ENCODE measurements at regions not wholly inside any gene's neighbourhood (a gene's known extent, or its start where the extent isn't known, plus 50 kb on each side); places are given as distances from the start of the nearest gene placed in this dataset.
A peak's percentile ranks its signal among the peaks of the same experiment; 100 is the strongest.

DNA sequence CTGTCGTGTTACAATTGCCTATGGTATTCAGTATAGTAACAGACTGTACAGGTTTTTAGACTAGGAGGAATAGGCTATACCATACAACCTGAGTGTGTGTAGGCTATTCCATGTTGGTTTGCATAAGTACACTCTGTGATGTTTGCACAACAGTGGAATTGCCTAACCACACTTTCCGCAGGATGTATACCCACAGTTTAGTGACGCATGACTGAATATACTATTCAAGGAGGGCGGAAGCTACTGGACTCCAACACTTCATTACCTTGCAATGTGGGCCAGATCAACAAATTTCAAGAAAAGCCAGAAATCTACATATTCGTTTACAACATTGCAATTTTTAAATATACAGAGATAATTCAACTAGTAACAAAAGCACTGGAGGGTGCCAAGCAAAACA, 317.2 kb downstream of the PDGFC start:
- peak; percentile 58 for DNase-seq (ENCODE audit: low read depth)

DNA sequence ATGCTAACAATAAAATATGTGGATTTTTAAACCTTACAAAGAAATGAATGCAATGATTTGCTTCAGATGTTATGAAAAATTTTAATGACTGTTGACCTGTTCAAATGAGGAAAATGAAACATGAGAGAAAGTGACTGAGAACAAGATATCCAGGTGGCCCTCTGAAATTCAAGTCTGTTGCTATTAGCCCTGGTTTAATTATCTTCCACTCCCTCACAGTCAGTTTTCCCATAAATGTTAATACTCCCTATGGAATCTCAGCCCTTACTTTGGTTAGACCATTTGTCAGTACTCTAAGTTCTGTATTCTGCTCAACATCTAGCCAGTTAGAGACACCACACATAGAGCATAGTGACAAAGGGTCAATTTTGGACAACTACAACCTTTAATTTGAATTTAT, 327.8 kb downstream of the PDGFC start:
- DNase-seq (ENCODE audit: low read depth), result no peak

DNA sequence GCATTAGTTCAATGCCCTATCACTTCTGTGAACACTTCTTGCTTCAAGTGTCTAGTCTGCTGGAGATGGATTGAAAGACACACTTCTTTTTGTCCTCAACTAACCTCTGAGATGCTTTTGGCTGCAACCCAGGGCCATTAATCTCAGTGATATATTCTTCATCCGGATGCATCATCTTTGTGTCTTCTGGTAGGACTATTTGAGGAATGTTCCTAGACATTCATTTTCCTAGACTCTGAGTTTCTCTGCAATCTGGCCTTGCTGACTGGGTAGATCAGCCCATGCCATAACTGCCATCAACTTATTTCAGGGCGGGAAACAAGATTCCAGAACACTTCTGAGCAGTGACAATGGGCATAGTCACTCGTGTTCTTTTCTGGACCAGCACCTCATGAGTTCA, 329.4 kb downstream of the PDGFC start:
- no peak for DNase-seq (ENCODE audit: low read depth)

DNA sequence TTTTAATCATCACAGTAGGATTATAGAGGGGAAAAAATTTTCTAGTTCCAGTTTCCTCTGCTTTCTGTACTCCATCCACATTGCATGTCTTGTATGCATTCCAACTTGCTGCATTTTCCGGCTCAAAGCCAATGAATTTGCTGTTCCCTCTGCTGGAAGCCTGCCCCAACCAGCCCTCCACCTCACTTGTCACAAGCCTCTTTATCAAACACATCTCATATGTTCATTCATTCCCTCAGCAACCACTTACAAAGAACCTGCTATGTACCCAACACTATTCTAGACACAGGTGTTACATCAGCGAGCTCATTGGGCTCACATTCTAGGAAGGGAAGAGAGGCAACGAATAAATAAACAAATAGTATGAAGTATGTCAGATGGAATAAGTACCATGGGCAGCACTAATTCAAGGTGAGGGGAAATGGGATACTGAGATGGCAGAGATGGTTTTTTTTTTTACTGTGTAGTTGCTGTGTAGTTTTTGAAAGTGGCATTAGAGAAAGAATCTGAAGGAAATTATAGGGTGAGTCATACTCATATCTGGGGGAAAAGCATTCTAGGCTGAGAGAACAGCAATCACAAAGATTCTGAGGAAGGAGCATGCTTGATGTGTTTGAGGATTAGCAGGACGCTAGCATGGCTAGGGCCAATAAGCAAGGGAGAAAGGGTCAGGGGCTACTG, 332.5 kb downstream of the PDGFC start:
- peak; percentile 17 for DNase-seq (ENCODE audit: low read depth)

DNA sequence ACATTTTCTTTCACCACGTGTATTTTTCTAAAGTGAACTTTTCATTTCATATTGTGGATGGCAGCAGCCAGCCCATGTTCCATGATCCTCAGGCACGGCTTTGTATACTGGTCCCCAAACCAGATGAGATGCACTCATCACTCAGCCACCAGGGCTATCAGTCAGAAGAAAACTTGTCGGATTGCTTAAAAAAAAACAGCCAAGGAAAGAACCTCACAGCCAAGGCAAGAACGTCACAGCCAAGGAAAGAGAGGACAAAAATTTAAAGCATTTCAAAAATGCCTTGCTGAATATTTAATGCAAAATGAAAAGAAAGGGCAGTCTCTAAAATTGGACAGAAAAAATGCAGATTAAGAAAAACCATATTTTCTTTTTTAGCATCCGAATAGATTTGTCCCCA, 333.3 kb downstream of the PDGFC start:
- DNase-seq (ENCODE audit: low read depth), result no peak

DNA sequence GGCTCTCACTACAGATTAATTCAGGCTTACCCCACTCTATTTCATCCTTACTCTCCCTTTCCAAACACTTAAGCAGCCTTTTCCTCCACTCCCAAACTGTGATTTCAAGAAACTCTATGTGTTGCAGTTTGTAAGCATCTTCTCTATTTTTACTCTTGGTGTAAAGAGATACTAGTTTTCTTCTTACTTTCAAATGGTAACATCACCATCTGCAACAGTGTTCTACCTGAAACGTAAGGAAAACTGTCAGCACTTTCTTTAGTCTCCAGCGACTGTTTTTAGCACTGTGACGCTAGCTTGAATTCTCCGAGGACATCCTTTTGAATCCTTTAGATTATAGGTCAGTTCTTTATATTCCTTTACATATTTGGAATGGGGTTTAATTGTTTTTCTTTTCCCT, 335.2 kb downstream of the PDGFC start:
- DNase-seq (ENCODE audit: low read depth), result no peak

DNA sequence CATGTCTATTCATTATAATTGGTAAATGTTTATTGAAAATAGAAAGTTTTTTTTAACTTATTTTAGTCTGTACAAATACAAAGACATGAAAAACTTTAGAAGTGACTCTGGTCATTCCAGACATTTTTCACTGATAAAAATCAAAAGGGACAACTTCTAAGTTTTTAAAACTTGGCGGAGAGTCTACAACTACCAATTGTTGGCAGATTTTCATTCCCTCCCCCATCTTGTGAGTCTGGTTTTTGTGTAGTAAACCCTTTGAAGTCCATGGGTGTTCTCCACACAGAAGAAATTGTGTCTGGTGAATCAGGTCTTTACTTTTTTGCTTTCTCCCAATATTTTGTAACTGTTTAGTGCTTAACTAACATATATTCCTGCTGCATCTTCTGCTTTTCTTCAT, 336.5 kb downstream of the PDGFC start:
- no peak for DNase-seq (ENCODE audit: low read depth)

DNA sequence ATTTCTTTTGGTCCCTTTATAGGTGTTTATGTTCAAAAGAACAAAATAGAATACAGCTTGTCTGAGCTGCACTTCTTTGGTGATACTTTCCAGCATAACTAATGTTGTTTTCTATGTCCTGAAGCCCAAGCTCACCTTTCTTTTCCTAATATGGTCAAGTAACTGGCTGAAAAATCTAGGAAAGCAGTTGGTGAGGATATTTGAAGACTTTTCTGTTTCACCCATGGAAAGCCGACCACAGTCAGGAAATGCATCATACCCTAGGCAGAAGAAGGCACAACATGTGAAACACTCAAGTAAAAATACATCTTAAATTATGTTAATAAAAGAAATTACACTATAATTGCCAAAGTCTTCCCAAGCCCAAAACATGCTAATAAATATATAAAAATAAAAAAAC, 337.0 kb downstream of the PDGFC start:
- no peak for DNase-seq (ENCODE audit: low read depth)

DNA sequence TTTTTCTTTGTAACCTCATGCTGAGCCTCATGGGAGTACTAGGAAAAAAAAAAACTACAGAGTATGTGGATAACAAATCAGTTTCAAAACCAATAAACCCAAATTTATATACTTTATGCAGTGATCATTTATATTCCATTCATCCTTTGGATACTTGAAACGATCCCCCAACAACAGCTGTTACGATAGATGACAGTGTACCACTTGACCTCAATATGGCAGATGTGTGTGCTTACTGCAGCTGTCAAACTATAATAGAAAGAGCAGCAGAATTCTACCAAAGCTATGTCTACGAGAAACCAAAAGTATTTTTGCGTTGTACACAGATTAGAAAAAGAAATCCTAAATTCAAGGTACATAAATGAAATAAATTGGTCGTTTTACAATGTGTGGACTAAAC, 337.8 kb downstream of the PDGFC start:
- DNase-seq (ENCODE audit: low read depth), result no peak

DNA sequence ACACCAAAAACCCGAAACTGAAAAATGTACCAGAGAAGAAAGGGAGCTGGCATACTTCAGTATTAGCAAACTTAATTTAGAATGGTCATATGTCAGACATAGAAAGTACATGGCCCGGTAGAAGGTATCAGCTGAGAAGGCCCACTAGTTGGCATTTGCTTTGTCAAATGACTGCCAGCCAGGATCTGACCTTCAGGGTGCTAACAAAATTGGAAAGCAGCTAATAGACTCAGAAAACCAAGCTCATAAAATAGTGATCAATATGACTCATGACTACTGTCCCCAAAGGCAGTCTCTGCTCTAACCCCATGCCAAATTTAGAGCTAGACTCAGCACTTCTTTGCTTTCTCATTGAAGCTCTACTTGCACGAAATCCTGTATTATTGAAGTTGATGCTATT, 342.7 kb downstream of the PDGFC start:
- DNase-seq (ENCODE audit: low read depth), result no peak

DNA sequence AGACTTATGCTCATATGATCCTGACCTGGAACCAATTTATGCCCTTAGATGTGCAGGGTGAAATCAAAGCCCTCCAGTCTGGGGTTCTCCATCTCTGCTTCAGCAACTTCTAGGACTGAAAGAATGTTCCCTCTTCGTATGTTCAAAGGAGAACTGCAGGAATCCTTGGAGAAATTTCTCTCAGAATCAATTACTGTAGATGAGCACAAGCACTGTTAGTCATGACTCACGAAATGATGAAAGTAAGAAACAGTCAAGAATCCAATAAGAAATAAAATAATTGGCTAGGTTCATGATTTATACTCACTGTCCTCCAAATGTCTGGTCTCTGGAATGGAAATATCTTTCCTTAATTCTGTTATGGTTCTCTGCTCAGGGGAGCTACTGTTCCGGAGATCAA, 348.2 kb downstream of the PDGFC start:
- no peak for DNase-seq (ENCODE audit: low read depth)

DNA sequence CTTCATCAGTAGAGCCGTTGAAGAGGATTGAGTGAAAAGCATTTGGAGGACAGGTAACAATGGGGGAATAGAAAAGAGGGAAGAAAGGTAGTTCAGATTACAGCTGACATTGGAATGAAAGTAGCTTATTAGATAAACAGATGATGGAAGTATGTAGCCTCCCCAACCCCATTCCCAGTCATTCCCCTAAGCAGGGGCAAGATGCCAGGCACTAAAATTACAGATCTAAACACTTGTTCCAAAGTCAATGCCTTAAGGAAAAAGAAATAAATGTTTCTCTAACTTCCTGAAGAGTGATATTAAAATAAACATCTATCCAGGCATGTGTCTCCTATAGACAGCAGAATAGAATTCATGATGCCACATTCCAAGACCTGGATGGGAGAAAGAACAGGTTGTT, 350.8 kb downstream of the PDGFC start:
- no peak for DNase-seq (ENCODE audit: low read depth)

DNA sequence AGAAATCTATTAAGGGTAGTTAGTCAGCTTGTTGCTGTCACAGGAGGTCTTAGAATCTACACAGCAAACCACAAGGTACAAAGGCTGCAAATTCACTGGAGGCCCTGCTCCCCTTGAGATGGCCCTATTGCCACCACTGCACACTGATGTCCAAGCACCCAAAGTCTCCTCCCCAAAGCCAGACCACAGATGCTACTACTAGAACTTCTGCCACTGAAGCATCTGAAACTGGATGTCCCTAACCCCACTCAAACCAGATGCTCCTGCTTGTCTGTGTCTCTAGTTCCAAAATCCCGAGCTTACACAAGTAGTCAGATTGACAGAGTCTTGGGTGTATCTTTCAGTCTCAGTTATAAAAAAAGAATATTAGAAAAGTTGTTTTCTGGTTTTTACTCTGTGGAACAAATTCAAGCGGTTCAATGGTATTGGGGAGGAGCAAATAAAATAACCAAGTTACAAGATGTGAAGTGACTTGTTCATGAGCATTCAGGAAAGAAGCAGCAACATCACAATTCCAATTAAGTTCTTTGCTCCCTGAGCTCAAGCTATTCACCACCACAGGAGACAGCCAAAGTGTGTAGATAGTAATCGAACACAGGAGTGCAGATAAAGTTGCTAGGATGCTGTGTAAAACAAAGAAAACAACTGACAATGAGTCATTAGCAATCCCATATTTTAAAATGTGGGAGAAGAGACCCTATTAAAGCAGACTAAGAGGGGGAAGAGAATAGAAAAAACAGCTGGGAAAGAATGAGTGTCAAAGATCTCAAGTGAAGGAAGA, 352.3 kb downstream of the PDGFC start:
- DNase-seq (ENCODE audit: low read depth), result no peak

DNA sequence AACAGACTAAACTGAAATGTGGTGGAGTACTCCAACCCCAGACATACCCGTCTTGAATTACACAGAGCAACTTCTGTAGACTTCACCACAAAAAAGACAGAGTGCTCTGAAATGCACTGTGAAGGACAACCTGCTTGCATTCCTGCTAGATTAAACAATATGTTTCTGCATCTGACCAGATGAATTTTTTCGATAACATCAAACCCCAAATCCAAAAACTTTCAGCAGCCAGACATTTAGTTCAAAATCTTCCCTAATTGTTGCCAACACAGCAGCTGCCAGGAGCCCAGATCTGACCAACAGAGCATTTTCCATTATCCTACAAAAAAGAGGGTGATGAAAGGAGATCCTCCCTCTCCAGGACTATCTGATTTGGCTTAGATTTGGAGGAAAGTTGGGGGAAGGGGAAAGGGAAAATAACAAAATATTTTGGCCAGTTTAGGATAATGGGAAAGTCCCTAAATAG, 356.5 kb downstream of the PDGFC start:
- peak; percentile 71 for DNase-seq (ENCODE audit: low read depth)

DNA sequence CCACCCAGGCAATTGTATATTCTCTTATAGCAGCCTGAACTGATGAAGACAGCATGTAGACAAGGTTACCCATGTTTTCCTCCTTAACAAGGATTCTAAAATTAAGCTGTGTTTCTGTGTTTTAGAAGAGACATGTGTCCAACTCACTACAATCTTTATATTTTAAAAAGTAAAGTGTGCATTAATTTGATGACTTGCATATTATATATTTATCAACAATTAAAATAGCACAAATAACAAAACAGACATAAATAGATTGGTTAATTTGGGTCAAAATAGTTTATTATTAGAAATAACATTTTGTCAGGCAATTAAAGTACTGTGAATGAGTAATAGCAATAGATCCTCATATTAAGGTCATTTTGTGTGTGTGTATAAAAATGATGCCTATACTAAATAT, 357.1 kb downstream of the PDGFC start:
- no peak for DNase-seq (ENCODE audit: low read depth)

DNA sequence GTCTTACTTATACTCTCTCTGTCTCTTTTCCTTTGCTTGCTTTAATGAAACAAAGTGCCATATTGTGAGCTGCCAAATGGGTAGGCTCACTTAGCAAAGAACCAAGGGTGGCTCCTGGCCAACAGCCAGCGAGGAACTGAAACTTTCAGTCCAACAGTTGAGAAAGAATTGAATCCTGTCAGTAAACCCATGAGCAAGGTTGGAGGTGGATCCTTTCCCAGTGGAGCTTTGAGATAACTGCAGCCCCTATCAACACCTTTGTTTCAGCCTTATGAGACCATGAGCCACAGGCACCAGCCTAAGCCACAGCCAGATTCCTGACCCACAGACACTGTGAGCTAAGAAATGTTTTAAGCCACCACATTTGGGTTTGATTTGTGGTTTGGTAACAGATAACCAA, 362.2 kb downstream of the PDGFC start:
- no peak for DNase-seq (ENCODE audit: low read depth)

DNA sequence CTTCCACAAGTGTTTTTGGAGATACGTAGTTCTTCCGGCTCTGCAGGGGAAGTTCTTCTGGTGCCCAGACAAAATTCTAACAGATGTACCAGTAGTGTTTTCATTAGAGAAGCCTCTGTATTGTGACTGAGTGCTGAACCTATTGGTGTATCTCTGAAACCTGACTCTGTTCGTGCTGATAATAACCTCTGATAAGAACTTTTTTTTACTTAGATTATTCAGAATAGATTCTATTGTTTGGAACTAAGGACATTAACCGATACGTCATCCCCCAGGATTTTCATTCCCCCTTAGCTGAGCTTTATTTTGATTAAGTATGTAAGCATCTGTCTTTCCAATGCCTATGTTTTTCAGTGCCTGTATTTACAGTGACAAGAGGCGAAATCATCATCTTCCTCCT, 362.9 kb downstream of the PDGFC start:
- DNase-seq (ENCODE audit: low read depth), result no peak

DNA sequence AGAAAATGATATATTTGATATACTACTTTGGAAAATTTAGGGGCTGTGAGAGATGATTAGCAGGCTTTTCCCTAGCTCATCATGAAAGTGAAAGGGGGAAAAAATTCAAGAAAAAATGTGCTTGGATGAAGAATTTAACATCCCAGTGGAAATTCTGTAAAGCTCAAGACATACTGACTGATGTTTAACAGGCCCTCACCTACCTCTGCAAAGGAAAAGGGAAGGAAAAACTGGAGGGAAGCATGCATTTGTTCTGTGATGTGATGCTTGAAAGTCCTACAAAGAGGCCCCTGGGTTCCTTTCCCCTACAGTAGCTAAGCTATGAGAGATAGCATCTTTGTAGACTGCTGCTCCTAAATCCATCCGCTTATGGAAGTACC, 364.1 kb downstream of the PDGFC start:
- DNase-seq (ENCODE audit: low read depth), result no peak

DNA sequence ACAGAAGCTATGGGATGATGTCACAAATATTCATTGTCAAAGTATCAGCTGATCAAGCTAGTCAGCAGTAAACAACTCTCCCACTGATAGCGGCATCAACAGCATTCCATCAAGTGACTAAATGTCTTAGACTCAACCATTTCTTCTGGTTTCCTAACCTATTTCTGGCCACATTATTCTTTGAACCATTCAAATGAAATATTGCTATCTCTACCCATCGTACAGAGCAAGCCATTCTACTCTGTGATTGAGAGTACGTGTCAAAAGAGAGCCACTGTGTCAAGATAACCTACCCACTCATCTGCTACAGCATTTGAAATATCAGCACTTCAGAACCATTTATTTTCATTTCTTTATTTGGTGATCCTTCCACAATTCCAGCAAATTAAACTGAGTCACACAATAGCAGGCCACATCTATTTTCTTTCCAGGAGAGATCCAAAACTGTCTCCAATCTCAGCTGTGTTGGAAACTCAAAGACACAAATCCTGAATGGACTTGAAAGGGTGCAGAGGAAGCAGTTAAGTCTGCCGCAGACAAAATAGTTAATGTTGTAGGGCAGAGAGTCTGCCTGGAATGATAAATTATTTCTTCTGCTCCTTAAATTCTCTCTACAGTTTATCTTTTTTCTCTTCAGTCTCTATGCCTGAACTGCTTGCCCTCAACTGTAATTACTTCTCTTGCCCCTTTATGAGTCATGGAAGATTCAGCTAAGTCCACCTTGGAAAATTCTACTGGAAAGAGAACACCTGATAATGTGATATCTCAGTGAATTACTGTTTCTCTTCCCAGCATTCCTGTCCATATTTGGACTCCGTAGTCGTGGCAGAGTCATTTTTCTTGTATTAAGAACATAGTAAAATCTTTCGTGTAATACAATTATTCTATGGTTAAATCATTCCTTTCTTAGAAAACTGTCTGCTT, 364.8 kb downstream of the PDGFC start:
- no peak for DNase-seq (ENCODE audit: low read depth)

DNA sequence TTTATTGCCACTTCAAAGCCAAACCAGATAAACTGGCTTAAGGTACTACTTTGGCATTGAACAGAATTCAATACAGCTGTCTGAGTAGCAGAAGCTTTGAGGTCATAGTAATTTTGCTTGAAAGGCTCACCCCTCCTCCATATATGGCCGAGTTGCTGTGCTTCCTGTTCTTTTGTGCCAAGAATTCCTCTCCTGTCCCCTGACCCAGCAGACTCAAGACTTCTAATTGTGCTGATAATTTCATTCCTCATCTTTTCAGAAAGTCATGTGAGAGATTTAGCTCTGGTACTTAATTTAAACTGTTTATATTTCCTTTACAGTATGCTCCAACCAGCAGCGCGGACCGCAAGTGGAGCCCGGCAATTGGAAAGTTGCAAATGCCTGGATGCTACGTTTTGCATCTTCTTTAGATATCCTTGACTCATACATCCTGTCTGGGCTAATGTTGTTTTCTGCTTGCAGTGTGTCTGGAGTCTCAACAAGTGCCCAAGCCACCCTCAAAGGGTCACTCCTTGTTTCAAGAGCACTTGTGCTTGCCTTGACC, 373.4 kb downstream of the PDGFC start:
- DNase-seq (ENCODE audit: low read depth), result peak; percentile 25

DNA sequence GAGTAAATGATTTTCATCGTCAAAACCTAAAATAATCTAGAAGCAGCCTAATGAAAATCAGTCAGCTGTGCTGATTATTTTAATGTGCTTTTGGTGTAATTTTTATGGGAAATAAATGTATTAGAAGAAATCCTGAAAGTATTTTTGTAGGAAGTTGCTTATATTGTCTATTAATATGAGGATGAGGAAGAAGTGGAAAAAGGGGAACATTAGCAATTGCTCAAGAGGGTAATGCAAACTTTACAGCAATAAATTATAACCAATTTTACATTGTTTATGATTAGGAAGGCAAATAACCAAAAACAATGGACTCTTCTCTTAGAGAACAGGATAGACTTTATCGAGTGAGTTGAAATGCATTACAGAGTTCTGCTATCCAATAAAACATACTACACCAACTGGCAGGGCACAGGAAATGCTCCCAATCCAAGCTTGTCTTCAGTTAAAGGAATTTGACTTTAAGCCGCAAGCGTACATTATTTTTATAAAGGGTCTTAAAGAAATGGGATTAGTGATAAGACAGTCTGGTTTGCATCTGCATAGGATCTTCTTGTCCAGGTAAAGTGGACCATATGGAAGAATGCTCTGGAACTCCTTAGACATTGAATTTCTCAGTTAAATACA, 374.8 kb downstream of the PDGFC start:
- DNase-seq (ENCODE audit: low read depth), result no peak

DNA sequence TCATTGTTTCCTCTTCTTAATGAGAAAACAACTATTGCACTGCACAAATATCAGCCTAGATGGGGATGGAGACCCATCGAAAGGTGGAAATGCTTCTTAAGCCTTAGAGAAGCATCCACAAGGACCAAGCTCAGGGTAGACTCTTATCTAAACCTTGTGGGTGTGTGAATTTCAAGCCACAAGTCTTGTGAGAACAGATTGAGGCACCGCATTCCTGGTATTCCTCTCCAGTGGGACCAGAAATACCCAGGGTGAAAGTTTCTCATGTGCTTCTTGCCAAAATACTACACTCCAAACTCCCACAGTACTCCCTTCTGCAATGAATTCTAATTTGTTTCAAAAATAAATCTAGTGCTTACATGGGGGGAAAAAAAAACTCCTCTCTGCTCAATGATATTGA, 375.6 kb downstream of the PDGFC start:
- DNase-seq (ENCODE audit: low read depth), result no peak
